WTC11 (cell line): ENCODE measurements at regions not wholly inside any gene's neighbourhood (a gene's known extent, or its start where the extent isn't known, plus 50 kb on each side); places are given as distances from the start of the nearest gene placed in this dataset.

Source experiments
- ATAC-seq: fragments of 200-7000 bp; cut with Tn5 transposase; 2 replicates; pipeline ENCODE4 v1.10.0; 2021; ENCODE audit warnings: mild to moderate bottlenecking, moderate library complexity
- CTCF ChIA-PET: fragments of 300-600 bp; sonication (Branson Sonifier 250); formaldehyde crosslinking; loops from one replicate; lab custom pipeline; 2021; ENCODE audit warnings: antibody characterized with exemption; lab: Charles Lee
- POLR2A ChIA-PET: fragments of 350-600 bp; sonication (Branson Sonifier 250); formaldehyde crosslinking; loops from one replicate; lab custom pipeline; 2021; ENCODE audit warnings: antibody characterized with exemption; lab: Charles Lee
- DNase-seq: peaks from one replicate; pipeline ENCODE4 v3.0.0; 2021; ENCODE audit warnings: low spot score
- H3K27ac Mint-ChIP-seq: 2 replicates; pipeline ENCODE4 v1.8.0; 2021; ENCODE audit warnings: mixed read lengths
- H3K27me3 Mint-ChIP-seq: 2 replicates; pipeline ENCODE4 v1.8.0; 2021; ENCODE audit warnings: low read depth, mild to moderate bottlenecking, moderate library complexity, mixed read lengths
- H3K36me3 Mint-ChIP-seq: 2 replicates; pipeline ENCODE4 v1.8.0; 2021; ENCODE audit warnings: mixed read lengths
- H3K4me1 Mint-ChIP-seq: 2 replicates; pipeline ENCODE4 v1.8.0; 2022; ENCODE audit warnings: mixed read lengths
- H3K4me3 Mint-ChIP-seq: 2 replicates; pipeline ENCODE4 v1.8.0; 2021; ENCODE audit warnings: mild to moderate bottlenecking, moderate library complexity, mixed read lengths
- H3K9me3 Mint-ChIP-seq: 2 replicates; pipeline ENCODE4 v1.8.0; 2021; ENCODE audit warnings: mixed read lengths
- ATF3 ChIP-seq: sonication (generic); formaldehyde crosslinking; conservative IDR thresholded peaks from 2 replicates; pipeline ENCODE4 v1.8.1; 2022; ENCODE audit warnings: mild to moderate bottlenecking, missing genetic modification reagents
- CDX4 ChIP-seq: fragments of 250-450 bp; sonication (Bioruptor Pico); IDR thresholded peaks from 2 replicates; pipeline ENCODE4 v1.9.0; 2021; ENCODE audit warnings: moderate library complexity, mild to moderate bottlenecking, inconsistent platforms, borderline replicate concordance
- CREB1 ChIP-seq: sonication (generic); formaldehyde crosslinking; IDR thresholded peaks from 2 replicates; pipeline ENCODE4 v1.8.0; 2023; ENCODE audit warnings: mild to moderate bottlenecking, missing genetic modification reagents
- CREM ChIP-seq: sonication (generic); formaldehyde crosslinking; IDR thresholded peaks from 2 replicates; pipeline ENCODE4 v1.8.1; 2022; ENCODE audit warnings: mild to moderate bottlenecking, missing genetic modification reagents, moderate library complexity
- EMX1 ChIP-seq: fragments of 250-450 bp; sonication (Bioruptor Pico); IDR thresholded peaks from 2 replicates; pipeline ENCODE4 v1.8.0; 2021; ENCODE audit warnings: mild to moderate bottlenecking
- FOXP1 ChIP-seq: sonication (generic); formaldehyde crosslinking; IDR thresholded peaks from 2 replicates; pipeline ENCODE4 v1.8.0; 2022; ENCODE audit warnings: missing genetic modification reagents, mild to moderate bottlenecking, moderate library complexity, borderline replicate concordance
- GRHL2 ChIP-seq: fragments of 250-450 bp; sonication (Bioruptor Pico); IDR thresholded peaks from 2 replicates; pipeline ENCODE4 v1.8.0; 2022; ENCODE audit warnings: mild to moderate bottlenecking, moderate library complexity; ENCODE audit not compliant: insufficient replicate concordance, severe bottlenecking
- IRF2 ChIP-seq: sonication (generic); formaldehyde crosslinking; IDR thresholded peaks from 2 replicates; pipeline ENCODE4 v1.8.0; 2022; ENCODE audit warnings: low read depth, missing genetic modification reagents, borderline replicate concordance
- KAT7 ChIP-seq: sonication (generic); formaldehyde crosslinking; IDR thresholded peaks from 2 replicates; pipeline ENCODE4 v1.8.1; 2023; ENCODE audit warnings: missing genetic modification reagents, mild to moderate bottlenecking, borderline replicate concordance
- NFATC4 ChIP-seq: fragments of 250-450 bp; sonication (Bioruptor Pico); IDR thresholded peaks from 2 replicates; pipeline ENCODE4 v1.9.0; 2021; ENCODE audit warnings: mild to moderate bottlenecking
- NR2C2 ChIP-seq: sonication (generic); formaldehyde crosslinking; IDR thresholded peaks from 2 replicates; pipeline ENCODE4 v1.8.0; 2022; ENCODE audit warnings: mild to moderate bottlenecking, missing genetic modification reagents
- SMAD4 ChIP-seq: sonication (generic); formaldehyde crosslinking; IDR thresholded peaks from 2 replicates; pipeline ENCODE4 v1.8.0; 2022; ENCODE audit warnings: mild to moderate bottlenecking, missing genetic modification reagents
- TEAD4 ChIP-seq: sonication (generic); formaldehyde crosslinking; IDR thresholded peaks from 2 replicates; pipeline ENCODE4 v1.8.0; 2022; ENCODE audit warnings: mild to moderate bottlenecking, missing genetic modification reagents
- ZBTB21 ChIP-seq: sonication (generic); formaldehyde crosslinking; IDR thresholded peaks from 2 replicates; pipeline ENCODE4 v1.8.1; 2023; ENCODE audit warnings: mild to moderate bottlenecking, missing genetic modification reagents, borderline replicate concordance
- ZBTB43 ChIP-seq: sonication (generic); formaldehyde crosslinking; IDR thresholded peaks from 2 replicates; pipeline ENCODE4 v1.8.1; 2023; ENCODE audit warnings: mild to moderate bottlenecking, missing genetic modification reagents
- ZNF423 ChIP-seq: fragments of 250-450 bp; sonication (Bioruptor Pico); IDR thresholded peaks from 2 replicates; pipeline ENCODE4 v2.1.2; 2022; ENCODE audit warnings: mild to moderate bottlenecking, moderate library complexity
- ZSCAN18 ChIP-seq: fragments of 250-450 bp; sonication (Bioruptor Pico); IDR thresholded peaks from 2 replicates; pipeline ENCODE4 v2.1.2; 2022; ENCODE audit warnings: mild to moderate bottlenecking, moderate library complexity
- TF ChIP-seq, protein P1 (sequence below): sonication (generic); formaldehyde crosslinking; IDR thresholded peaks from 2 replicates; pipeline ENCODE4 v1.8.0; 2023; ENCODE audit warnings: mild to moderate bottlenecking, missing genetic modification reagents
- TF ChIP-seq, protein P2 (sequence below): sonication (generic); formaldehyde crosslinking; IDR thresholded peaks from 2 replicates; pipeline ENCODE4 v1.8.1; 2023; ENCODE audit warnings: mild to moderate bottlenecking, missing genetic modification reagents, moderate library complexity
- TF ChIP-seq, protein P3 (sequence below): sonication (generic); formaldehyde crosslinking; conservative IDR thresholded peaks from 2 replicates; pipeline ENCODE4 v1.8.1; 2023; ENCODE audit warnings: mild to moderate bottlenecking, low read depth, missing genetic modification reagents, moderate library complexity

DNA sequence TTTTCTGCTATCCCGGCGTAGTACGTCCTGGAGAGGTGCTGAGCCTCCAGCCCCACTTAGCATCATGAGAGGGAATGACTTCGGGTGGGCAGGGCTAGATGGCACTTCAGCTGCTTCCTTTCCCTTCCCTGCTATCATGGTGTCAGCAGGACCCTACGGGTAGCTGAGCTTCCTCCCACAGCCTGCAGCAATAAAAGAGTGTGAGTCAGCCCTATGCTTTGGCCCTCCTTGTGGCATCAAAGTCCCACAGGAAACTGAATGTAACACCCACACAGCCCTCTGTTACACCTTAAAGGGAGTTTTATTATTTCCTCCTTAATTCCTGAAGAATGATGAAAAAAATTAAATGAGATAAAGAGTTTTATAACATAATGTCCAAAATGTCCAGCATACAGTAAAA lies 458.1 kb downstream of the RPS24 start (continued):
- TF ChIP-seq, protein P1, sequence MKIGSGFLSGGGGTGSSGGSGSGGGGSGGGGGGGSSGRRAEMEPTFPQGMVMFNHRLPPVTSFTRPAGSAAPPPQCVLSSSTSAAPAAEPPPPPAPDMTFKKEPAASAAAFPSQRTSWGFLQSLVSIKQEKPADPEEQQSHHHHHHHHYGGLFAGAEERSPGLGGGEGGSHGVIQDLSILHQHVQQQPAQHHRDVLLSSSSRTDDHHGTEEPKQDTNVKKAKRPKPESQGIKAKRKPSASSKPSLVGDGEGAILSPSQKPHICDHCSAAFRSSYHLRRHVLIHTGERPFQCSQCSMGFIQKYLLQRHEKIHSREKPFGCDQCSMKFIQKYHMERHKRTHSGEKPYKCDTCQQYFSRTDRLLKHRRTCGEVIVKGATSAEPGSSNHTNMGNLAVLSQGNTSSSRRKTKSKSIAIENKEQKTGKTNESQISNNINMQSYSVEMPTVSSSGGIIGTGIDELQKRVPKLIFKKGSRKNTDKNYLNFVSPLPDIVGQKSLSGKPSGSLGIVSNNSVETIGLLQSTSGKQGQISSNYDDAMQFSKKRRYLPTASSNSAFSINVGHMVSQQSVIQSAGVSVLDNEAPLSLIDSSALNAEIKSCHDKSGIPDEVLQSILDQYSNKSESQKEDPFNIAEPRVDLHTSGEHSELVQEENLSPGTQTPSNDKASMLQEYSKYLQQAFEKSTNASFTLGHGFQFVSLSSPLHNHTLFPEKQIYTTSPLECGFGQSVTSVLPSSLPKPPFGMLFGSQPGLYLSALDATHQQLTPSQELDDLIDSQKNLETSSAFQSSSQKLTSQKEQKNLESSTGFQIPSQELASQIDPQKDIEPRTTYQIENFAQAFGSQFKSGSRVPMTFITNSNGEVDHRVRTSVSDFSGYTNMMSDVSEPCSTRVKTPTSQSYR (CRISPR knock-in tag) = no peak
- no peak for TF ChIP-seq NFATC4 (CRISPR knock-in tag)
- no peak for TF ChIP-seq TEAD4 (CRISPR knock-in tag)
- TF ChIP-seq, protein P2, sequence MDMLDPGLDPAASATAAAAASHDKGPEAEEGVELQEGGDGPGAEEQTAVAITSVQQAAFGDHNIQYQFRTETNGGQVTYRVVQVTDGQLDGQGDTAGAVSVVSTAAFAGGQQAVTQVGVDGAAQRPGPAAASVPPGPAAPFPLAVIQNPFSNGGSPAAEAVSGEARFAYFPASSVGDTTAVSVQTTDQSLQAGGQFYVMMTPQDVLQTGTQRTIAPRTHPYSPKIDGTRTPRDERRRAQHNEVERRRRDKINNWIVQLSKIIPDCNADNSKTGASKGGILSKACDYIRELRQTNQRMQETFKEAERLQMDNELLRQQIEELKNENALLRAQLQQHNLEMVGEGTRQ (CRISPR knock-in tag) = no peak
- no peak for TF ChIP-seq FOXP1
- no peak for TF ChIP-seq CREM (CRISPR knock-in tag)

DNA sequence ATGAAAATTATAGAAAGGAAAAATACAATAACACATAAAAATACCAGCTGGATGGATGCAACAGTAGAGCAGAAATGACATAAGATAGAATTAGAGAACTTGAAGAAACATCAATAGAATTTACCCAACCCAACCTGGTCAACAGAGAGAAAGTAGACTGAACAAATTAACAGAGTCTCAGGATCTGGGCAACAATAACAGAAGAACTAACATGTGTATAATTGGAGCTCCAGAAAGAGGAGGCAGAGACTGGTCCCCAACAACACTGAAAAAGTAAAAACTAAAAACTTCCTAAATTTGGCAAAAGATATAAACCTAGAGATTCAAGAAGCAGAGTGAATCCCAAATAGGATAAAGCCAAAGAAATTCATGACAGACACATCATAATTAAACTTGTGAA lies 458.8 kb downstream of the RPS24 start:
- TF ChIP-seq CREB1 (CRISPR knock-in tag) (no peak), ZNF423 (no peak), GRHL2 (CRISPR knock-in tag) (no peak)
- TF ChIP-seq, protein P3, sequence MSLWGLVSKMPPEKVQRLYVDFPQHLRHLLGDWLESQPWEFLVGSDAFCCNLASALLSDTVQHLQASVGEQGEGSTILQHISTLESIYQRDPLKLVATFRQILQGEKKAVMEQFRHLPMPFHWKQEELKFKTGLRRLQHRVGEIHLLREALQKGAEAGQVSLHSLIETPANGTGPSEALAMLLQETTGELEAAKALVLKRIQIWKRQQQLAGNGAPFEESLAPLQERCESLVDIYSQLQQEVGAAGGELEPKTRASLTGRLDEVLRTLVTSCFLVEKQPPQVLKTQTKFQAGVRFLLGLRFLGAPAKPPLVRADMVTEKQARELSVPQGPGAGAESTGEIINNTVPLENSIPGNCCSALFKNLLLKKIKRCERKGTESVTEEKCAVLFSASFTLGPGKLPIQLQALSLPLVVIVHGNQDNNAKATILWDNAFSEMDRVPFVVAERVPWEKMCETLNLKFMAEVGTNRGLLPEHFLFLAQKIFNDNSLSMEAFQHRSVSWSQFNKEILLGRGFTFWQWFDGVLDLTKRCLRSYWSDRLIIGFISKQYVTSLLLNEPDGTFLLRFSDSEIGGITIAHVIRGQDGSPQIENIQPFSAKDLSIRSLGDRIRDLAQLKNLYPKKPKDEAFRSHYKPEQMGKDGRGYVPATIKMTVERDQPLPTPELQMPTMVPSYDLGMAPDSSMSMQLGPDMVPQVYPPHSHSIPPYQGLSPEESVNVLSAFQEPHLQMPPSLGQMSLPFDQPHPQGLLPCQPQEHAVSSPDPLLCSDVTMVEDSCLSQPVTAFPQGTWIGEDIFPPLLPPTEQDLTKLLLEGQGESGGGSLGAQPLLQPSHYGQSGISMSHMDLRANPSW (CRISPR knock-in tag) = no peak
- ChIA-PET POLR2A (no interaction called here), CTCF (no interaction called here)
- ATAC-seq (no peak), DNase-seq (no peak)
- Mint-ChIP-seq H3K36me3 (peaks cover 30% of the 10 kb centered on the region), H3K27ac (no peak overlapping the region), H3K27me3 (peaks cover 7% of the 10 kb centered on the region), H3K4me1 (no peaks in the 10 kb centered on the region), H3K9me3 (peaks cover 61% of the 10 kb centered on the region), H3K4me3 (no peak overlapping the region)

GRCh38 chr10:78494179-78494578 lies 460.5 kb downstream of the RPS24 start:
- no peak for ATAC-seq
- CTCF ChIA-PET = no interaction called here
- Mint-ChIP-seq H3K27me3 (peaks cover 3% of the 10 kb centered on the region), H3K9me3 (peaks cover 51% of the 10 kb centered on the region), H3K27ac (no peak overlapping the region), H3K4me3 (no peak overlapping the region), H3K4me1 (no peaks in the 10 kb centered on the region), H3K36me3 (peaks cover 23% of the 10 kb centered on the region)
- POLR2A ChIA-PET = no interaction called here
- no peak for DNase-seq
- TF ChIP-seq SMAD4 (CRISPR knock-in tag) (no peak), GRHL2 (CRISPR knock-in tag) (no peak), IRF2 (CRISPR knock-in tag) (no peak), CDX4 (no peak), ZSCAN18 (no peak), NR2C2 (no peak), KAT7 (CRISPR knock-in tag) (no peak), ZBTB21 (CRISPR knock-in tag) (no peak), CREB1 (CRISPR knock-in tag) (no peak), EMX1 (no peak), ATF3 (CRISPR knock-in tag) (no peak), TEAD4 (CRISPR knock-in tag) (no peak), ZBTB43 (CRISPR knock-in tag) (no peak)
